HG03159 (cell line): ENCODE measurements at regions not wholly inside any gene's neighbourhood (a gene's known extent, or its start where the extent isn't known, plus 50 kb on each side); places are given as distances from the start of the nearest gene placed in this dataset.
"Not testable (repeated sequence)": the region's sequence is repeated elsewhere in the genome, so short reads cannot be mapped to it uniquely, and the experiment has no call there.

Source experiments
- ATAC-seq: cut with Tn5 transposase; IDR thresholded peaks from one replicate; pipeline ENCODE4 v1.9.1; 2021; ENCODE audit warnings: mild to moderate bottlenecking, moderate library complexity; ENCODE audit not compliant: unreplicated experiment

GRCh38 chr7:112592565-112593263 lies 111.9 kb downstream of the LSMEM1 start:
- ATAC-seq: not testable (repeated sequence)

- no peak for ATAC-seq
Measured at GRCh38 chr7:112594397-112594796, 113.6 kb downstream of the LSMEM1 start.

GRCh38 chr7:112596260-112596659 lies 115.5 kb downstream of the LSMEM1 start:
- ATAC-seq: no peak

GRCh38 chr7:112596981-112597380 lies 116.2 kb downstream of the LSMEM1 start:
- ATAC-seq: no peak

- no peak for ATAC-seq
Measured at GRCh38 chr7:112603673-112604072, 122.9 kb downstream of the LSMEM1 start.

GRCh38 chr7:112610636-112611035 lies 129.8 kb downstream of the LSMEM1 start:
- no peak for ATAC-seq

GRCh38 chr7:112615701-112616100 lies 134.9 kb downstream of the LSMEM1 start:
- no peak for ATAC-seq

GRCh38 chr7:112616295-112616694 lies 135.5 kb downstream of the LSMEM1 start:
- ATAC-seq: no peak

- ATAC-seq: no peak
Measured at GRCh38 chr7:112619343-112619742, 138.6 kb downstream of the LSMEM1 start.

GRCh38 chr7:112622159-112622715 lies 141.4 kb downstream of the LSMEM1 start:
- no peak for ATAC-seq

- no peak for ATAC-seq
Measured at GRCh38 chr7:112624416-112624815, 143.6 kb downstream of the LSMEM1 start.

GRCh38 chr7:112630565-112630964 lies 149.8 kb downstream of the LSMEM1 start:
- ATAC-seq: no peak

- no peak for ATAC-seq
Measured at GRCh38 chr7:112634107-112634506, 153.3 kb downstream of the LSMEM1 start.

GRCh38 chr7:112635742-112636141 lies 154.5 kb downstream of the TMEM168 start:
- no peak for ATAC-seq

- no peak for ATAC-seq
Measured at GRCh38 chr7:112638675-112639400, 151.4 kb downstream of the TMEM168 start.

- no peak for ATAC-seq
Measured at GRCh38 chr7:112640685-112641084, 149.5 kb downstream of the TMEM168 start.

GRCh38 chr7:112646783-112647182 lies 143.4 kb downstream of the TMEM168 start:
- no peak for ATAC-seq

- ATAC-seq: no peak
Measured at GRCh38 chr7:112648781-112649180, 141.4 kb downstream of the TMEM168 start.

- no peak for ATAC-seq
Measured at GRCh38 chr7:112649560-112649959, 140.6 kb downstream of the TMEM168 start.

GRCh38 chr7:112654322-112655216 lies 135.6 kb downstream of the TMEM168 start:
- ATAC-seq: no peak

GRCh38 chr7:112665709-112666108 lies 124.5 kb downstream of the TMEM168 start:
- ATAC-seq: no peak
